OCI-LY1 (cell line): ENCODE measurements at regions not wholly inside any gene's neighbourhood (a gene's known extent, or its start where the extent isn't known, plus 50 kb on each side); places are given as distances from the start of the nearest gene placed in this dataset.

Experiments used
- H2AFZ ChIP-seq: fragments of 200-600 bp; sonication (generic), shearing (Covaris generic); 2 replicates; pipeline ENCODE4 v1.6.0; 2014; ENCODE audit warnings: antibody characterized with exemption, mild to moderate bottlenecking, low read length
- H3F3A ChIP-seq: fragments of 200-600 bp; sonication (generic), shearing (Covaris generic); 2 replicates; pipeline ENCODE4 v1.6.0; 2014; ENCODE audit warnings: mild to moderate bottlenecking, antibody characterized with exemption, low read length, moderate library complexity; ENCODE audit not compliant: insufficient read depth
- H3K27ac ChIP-seq: fragments of 200-600 bp; sonication (generic); 2 replicates; pipeline ENCODE4 v1.5.1; 2014; ENCODE audit warnings: low read length, mixed run types, mild to moderate bottlenecking, low read depth; ENCODE audit not compliant: poor library complexity, severe bottlenecking
- H3K27me3 ChIP-seq: fragments of 200-600 bp; sonication (generic); 2 replicates; pipeline ENCODE4 v1.6.0; 2014; ENCODE audit warnings: antibody characterized with exemption, mild to moderate bottlenecking, low read length, moderate library complexity; ENCODE audit not compliant: insufficient read depth
- H3K36me3 ChIP-seq: fragments of 200-600 bp; sonication (generic); 2 replicates; pipeline ENCODE4 v1.6.1; 2014; ENCODE audit warnings: mild to moderate bottlenecking, antibody characterized with exemption, low read length, moderate library complexity, mixed read lengths; ENCODE audit not compliant: insufficient read depth
- H3K4me1 ChIP-seq: fragments of 200-600 bp; sonication (generic); 2 replicates; pipeline ENCODE4 v1.5.1; 2014; ENCODE audit warnings: mild to moderate bottlenecking, low read length, moderate library complexity; ENCODE audit not compliant: insufficient read depth, severe bottlenecking
- H3K4me2 ChIP-seq: fragments of 200-600 bp; sonication (generic), shearing (Covaris generic); 2 replicates; pipeline ENCODE4 v1.6.1; 2014; ENCODE audit warnings: low read length
- H3K4me3 ChIP-seq: fragments of 200-600 bp; sonication (generic); 2 replicates; pipeline ENCODE4 v1.5.1; 2014; ENCODE audit warnings: low read length, low read depth, mild to moderate bottlenecking, mixed read lengths; ENCODE audit not compliant: poor library complexity, severe bottlenecking
- H3K79me2 ChIP-seq: fragments of 200-600 bp; shearing (Covaris generic); 2 replicates; pipeline ENCODE4 v1.6.1; 2016; ENCODE audit warnings: mixed run types, low read length, mixed read lengths; ENCODE audit not compliant: insufficient read depth
- H3K9ac ChIP-seq: fragments of 200-600 bp; sonication (generic), shearing (Covaris generic); 2 replicates; pipeline ENCODE4 v1.6.1; 2014; ENCODE audit warnings: mild to moderate bottlenecking, low read length, mixed read lengths
- H3K9me2 ChIP-seq: fragments of 200-600 bp; sonication (generic), shearing (Covaris generic); 2 replicates; pipeline ENCODE4 v1.6.1; 2014; ENCODE audit warnings: low read depth, mild to moderate bottlenecking, low read length, mixed read lengths
- H3K9me3 ChIP-seq: fragments of 200-600 bp; shearing (Covaris generic); 2 replicates; pipeline ENCODE4 v1.6.1; 2014; ENCODE audit warnings: low read length, mixed read lengths
- H4K20me1 ChIP-seq: fragments of 200-600 bp; sonication (generic), shearing (Covaris generic); 2 replicates; pipeline ENCODE4 v1.6.0; 2016; ENCODE audit warnings: mild to moderate bottlenecking, low read length; ENCODE audit not compliant: insufficient read depth
- EZH2 ChIP-seq: fragments of 200-600 bp; sonication (generic), shearing (Covaris generic); IDR thresholded peaks from 2 replicates; pipeline ENCODE4 v1.8.0; 2017; ENCODE audit warnings: borderline replicate concordance, mixed run types, mild to moderate bottlenecking, antibody characterized with exemption, low read length, moderate library complexity, mixed read lengths
- TF ChIP-seq, protein P1 (sequence below): fragments of 200-600 bp; sonication (generic), shearing (Covaris generic); IDR thresholded peaks from 2 replicates; pipeline ENCODE4 v1.5.1; 2017; ENCODE audit warnings: mild to moderate bottlenecking, antibody characterized with exemption, low read length, moderate library complexity, mixed read lengths

DNA sequence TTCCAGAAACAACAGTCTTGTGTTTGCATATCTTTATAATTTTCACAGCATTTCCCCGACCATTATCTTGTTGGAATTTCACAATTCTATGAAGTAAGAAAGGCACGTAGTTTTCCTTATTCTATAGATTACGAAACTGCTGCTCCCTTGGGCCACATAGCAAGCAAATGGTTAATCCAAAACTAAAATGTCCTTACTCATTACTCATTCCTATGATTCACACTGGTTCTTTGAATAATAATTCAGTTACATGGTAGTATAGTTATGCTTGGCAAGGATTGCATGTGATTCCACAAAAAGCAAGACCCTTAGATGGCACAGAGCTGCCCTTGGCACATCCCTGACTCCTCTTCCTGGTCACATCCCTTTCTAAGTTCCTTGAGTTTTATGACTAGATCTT, 51.2 kb downstream of the OR13H1 start:
- no peaks in the 10 kb centered on the region for H4K20me1 ChIP-seq
- no peaks in the 10 kb centered on the region for H3K9me3 ChIP-seq
- no peak overlapping the region for H3K4me2 ChIP-seq

DNA sequence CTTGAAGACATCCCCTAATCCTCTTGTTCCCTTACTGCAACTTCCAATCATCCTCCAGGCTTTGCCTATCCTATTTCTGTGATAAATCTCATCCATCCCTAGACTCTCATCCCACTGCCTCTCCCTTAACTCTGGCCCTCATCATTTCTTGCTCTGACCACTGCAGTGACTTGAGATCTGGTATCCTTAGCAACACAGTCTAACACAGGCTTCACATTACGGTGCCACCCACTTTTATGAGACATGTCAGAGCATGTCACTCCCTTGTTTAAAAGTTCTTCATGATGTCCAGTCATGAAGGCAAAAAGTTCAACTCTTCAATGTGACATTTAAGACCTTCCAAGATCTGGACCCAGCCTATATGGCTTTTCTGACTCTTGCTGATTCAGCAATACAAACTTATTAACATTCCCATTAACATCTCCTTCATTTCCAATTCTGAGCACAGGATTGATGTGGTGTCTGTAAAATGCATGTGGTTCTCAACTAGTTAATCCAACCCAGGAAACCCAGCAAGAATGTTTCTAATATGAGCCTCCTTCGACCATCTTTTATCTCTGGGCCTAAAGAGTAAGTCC, 64.0 kb downstream of the OR13H1 start:
- H3F3A ChIP-seq, result no peaks in the 10 kb centered on the region
- no peak overlapping the region for H3K4me2 ChIP-seq
- no peaks in the 10 kb centered on the region for H3K79me2 ChIP-seq
- no peak overlapping the region for H3K27ac ChIP-seq
- TF ChIP-seq EZH2, result no peak
- TF ChIP-seq, protein P1, sequence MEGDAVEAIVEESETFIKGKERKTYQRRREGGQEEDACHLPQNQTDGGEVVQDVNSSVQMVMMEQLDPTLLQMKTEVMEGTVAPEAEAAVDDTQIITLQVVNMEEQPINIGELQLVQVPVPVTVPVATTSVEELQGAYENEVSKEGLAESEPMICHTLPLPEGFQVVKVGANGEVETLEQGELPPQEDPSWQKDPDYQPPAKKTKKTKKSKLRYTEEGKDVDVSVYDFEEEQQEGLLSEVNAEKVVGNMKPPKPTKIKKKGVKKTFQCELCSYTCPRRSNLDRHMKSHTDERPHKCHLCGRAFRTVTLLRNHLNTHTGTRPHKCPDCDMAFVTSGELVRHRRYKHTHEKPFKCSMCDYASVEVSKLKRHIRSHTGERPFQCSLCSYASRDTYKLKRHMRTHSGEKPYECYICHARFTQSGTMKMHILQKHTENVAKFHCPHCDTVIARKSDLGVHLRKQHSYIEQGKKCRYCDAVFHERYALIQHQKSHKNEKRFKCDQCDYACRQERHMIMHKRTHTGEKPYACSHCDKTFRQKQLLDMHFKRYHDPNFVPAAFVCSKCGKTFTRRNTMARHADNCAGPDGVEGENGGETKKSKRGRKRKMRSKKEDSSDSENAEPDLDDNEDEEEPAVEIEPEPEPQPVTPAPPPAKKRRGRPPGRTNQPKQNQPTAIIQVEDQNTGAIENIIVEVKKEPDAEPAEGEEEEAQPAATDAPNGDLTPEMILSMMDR, result no peak
- H3K36me3 ChIP-seq, result no peaks in the 10 kb centered on the region
- no peak overlapping the region for H3K9ac ChIP-seq
- H3K4me3 ChIP-seq, result no peak overlapping the region
- H3K27me3 ChIP-seq, result no peaks in the 10 kb centered on the region
- no peaks in the 10 kb centered on the region for H3K9me3 ChIP-seq
- no peak overlapping the region for H2AFZ ChIP-seq
- H3K9me2 ChIP-seq, result no peaks in the 10 kb centered on the region
- no peaks in the 10 kb centered on the region for H4K20me1 ChIP-seq
- no peaks in the 10 kb centered on the region for H3K4me1 ChIP-seq

More for the DNA sequence above, 51.2 kb downstream of the OR13H1 start:
- Histone ChIP-seq H3F3A (no peaks in the 10 kb centered on the region), H3K36me3 (no peaks in the 10 kb centered on the region), H3K27me3 (no peaks in the 10 kb centered on the region), H3K9me2 (no peaks in the 10 kb centered on the region), H3K9ac (no peak overlapping the region), H3K4me3 (no peak overlapping the region), H3K79me2 (no peaks in the 10 kb centered on the region), H2AFZ (no peak overlapping the region), H3K4me1 (no peaks in the 10 kb centered on the region), H3K27ac (no peak overlapping the region)
- TF ChIP-seq, protein P1, result no peak
- no peak for TF ChIP-seq EZH2

DNA sequence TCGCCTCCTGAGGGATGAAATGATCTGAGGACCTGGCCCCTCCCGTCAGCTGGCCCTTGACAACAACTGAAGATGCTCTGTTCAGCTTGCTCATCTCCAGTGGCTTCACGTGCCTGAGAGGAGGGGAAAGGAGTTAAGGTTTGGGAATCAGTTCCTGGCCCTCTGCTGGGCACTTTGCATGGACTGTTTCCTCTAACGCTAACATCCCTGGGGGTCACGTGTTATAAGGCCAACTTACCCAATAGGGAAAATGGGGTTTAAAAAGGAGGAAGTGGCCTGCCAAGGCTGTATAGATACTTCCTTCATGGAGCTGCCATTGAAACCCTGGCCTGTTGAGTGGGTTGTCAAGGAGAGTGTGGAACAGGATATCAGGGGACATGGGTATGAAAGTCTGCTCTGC, 65.6 kb downstream of the OR13H1 start:
- TF ChIP-seq, protein P1, result no peak
- no peak for TF ChIP-seq EZH2
- Histone ChIP-seq H3K4me2 (no peak overlapping the region), H2AFZ (no peak overlapping the region), H3K9me2 (no peaks in the 10 kb centered on the region), H3K9me3 (no peaks in the 10 kb centered on the region), H3K4me3 (no peak overlapping the region), H4K20me1 (no peaks in the 10 kb centered on the region), H3K79me2 (no peaks in the 10 kb centered on the region), H3K27ac (no peak overlapping the region), H3K36me3 (no peaks in the 10 kb centered on the region), H3F3A (no peaks in the 10 kb centered on the region), H3K9ac (no peak overlapping the region), H3K4me1 (no peaks in the 10 kb centered on the region), H3K27me3 (no peaks in the 10 kb centered on the region)
